ENCODE measurements at regions not wholly inside any gene's neighbourhood (a gene's known extent, or its start where the extent isn't known, plus 50 kb on each side); places are given as distances from the start of the nearest gene placed in this dataset.

DNA sequence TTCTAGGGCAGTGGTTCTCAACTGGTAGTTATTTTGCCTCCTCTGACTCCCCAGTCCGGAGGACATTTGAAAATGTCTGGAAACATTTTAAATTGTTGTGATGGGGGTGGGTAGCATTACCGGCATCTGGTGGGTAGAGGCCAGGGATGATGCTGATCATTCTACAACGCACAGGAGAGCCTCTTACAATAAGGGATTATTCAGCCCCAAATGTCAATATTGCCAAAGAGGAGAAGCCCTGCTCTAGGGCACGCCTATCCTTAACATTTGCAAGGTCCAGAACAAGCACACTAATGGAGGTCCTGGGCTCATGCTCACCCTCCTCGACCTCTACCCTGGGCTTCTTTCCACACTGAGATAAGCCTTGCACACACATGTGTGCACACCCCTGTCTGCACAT, 106.4 kb downstream of the MINAR1 start:
- TF ChIP-seq, protein P1, sequence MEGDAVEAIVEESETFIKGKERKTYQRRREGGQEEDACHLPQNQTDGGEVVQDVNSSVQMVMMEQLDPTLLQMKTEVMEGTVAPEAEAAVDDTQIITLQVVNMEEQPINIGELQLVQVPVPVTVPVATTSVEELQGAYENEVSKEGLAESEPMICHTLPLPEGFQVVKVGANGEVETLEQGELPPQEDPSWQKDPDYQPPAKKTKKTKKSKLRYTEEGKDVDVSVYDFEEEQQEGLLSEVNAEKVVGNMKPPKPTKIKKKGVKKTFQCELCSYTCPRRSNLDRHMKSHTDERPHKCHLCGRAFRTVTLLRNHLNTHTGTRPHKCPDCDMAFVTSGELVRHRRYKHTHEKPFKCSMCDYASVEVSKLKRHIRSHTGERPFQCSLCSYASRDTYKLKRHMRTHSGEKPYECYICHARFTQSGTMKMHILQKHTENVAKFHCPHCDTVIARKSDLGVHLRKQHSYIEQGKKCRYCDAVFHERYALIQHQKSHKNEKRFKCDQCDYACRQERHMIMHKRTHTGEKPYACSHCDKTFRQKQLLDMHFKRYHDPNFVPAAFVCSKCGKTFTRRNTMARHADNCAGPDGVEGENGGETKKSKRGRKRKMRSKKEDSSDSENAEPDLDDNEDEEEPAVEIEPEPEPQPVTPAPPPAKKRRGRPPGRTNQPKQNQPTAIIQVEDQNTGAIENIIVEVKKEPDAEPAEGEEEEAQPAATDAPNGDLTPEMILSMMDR (IDR thresholded peaks at IDR 0.05), result no peak
- no peak overlapping the region for H3K27ac ChIP-seq
- DNase-seq (ENCODE audit: low spot score), result no peak
- H3K4me3 ChIP-seq, result no peak overlapping the region

DNA sequence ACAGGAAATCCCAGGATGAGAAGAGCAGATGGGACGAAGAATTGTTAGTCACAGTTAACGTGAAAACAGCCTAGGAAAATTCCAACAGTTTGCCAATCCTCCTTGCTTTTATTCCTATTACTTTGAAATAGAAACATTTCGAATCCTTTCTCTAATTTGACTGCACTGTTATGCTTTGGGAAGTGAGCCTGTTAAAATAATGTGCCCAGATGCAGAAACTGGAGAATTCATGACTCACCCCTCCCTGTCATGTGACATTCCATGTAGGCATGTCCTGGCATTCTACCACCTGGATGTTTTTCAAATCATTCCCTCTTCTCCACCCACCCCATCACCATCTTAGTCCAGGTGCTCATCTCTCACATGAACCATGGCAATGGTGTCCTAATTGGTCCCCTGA, 107.3 kb downstream of the MINAR1 start:
- H3K27ac ChIP-seq, result no peak overlapping the region
- no peak for DNase-seq (ENCODE audit: low spot score)
- TF ChIP-seq, protein P1 (IDR thresholded peaks at IDR 0.05), result no peak
- H3K4me3 ChIP-seq, result no peak overlapping the region

DNA sequence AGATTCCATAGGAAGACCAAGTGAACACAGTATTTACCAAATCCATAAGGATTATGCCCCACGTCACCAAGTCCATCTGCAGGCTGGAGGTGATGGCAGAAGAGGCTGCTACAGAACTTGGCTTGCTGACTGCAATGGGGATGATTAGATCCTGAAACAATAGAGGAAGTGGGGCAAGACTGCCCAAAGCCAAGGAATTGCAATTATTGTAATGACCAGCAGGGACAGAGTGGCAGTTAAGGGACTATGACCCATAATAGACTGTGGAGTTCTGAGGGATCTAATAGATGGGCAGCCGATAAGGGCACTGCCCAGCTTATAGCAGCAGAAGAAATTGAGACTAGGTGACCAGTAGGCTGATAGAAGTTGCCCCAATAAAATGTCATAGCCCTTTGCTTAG, 108.4 kb downstream of the MINAR1 start:
- DNase-seq (ENCODE audit: low spot score), result no peak
- H3K4me3 ChIP-seq, result no peak overlapping the region
- TF ChIP-seq, protein P1 (IDR thresholded peaks at IDR 0.05), result no peak
- no peak overlapping the region for H3K27ac ChIP-seq

DNA sequence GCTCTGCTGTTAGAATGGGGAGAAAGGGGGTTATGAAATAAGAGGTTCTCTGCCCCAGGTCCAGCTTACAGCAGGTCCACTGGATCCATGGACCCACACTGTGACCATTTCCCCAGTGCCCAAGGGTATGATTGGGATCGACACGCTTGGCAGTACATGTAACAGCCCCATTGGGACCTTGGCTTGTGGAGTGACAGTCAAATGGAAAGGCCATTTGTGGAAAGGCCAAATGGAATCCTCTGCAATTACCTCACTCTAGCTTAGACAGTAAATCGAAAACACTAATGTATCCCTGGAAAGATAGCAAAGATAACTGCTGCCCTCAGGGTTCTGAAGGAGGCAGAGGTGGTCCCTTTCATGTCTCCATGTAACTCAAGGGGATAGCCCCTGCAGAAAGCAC, 109.1 kb downstream of the MINAR1 start:
- TF ChIP-seq, protein P1 (IDR thresholded peaks at IDR 0.05), result no peak
- DNase-seq (ENCODE audit: low spot score), result no peak
- Histone ChIP-seq H3K4me3 (no peak overlapping the region), H3K27ac (no peak overlapping the region)

DNA sequence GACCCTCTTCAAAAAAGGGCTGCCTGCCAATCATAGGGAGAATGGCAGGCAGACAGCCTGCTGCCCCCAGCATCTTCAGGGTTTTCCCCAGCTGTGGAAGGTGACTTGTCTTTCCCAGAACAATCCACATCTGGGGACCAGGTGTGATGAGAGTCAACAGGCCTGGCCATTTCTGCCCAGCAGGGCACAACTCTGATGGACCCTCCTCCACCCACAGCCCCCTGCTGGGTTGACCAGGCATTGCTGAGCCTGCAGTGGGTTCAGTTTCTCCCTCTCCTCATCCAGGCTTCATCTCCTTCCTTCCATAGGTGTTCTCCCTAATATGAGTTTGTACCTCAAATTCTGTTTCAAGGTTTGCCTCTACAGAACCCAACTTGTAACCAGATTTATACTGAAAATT, 111.0 kb downstream of the MINAR1 start:
- TF ChIP-seq, protein P1 (IDR thresholded peaks at IDR 0.05), result no peak
- Histone ChIP-seq H3K4me3 (no peak overlapping the region), H3K27ac (no peak overlapping the region)
- DNase-seq (ENCODE audit: low spot score), result no peak

DNA sequence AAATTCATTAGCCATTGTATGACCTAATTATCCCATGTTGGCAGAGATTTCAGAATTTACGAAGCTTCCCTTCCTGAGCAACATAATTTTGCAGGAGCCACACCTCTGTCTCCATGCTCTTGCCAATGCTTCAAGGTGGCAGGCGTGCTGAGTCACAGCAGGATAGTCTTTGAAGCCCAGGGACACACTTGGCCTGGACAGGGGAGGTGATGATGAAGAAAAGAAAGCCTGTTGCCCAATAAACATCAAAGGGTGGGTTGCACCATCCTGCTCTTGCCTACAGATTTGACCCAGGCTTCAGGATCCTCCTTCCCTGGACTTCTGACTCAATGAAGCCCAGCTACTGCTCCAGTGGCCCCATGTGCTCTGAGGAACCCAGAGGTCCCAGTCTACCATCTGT, 117.1 kb downstream of the MINAR1 start:
- Histone ChIP-seq H3K27ac (no peak overlapping the region), H3K4me3 (no peak overlapping the region)
- TF ChIP-seq, protein P1 (IDR thresholded peaks at IDR 0.05), result no peak
- no peak for DNase-seq (ENCODE audit: low spot score)

DNA sequence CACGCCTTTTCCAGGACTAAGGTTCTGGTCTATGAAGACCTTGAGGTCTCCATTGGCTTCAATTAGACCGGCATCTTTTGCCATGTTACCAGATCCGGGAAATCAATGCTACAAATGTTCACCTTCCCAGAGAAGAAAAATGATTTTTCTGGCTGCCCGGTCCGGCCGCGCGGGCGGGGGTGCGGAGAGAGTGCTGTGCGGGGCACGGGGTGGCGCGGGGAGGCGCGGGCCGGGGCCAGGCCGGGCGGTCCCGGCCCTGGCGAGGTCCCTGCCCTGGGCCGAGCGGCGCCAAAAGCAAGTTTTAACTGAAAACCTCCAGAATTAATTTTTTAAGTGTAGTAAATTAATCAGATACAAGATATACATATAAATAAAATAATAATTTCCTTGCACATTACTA, 128.2 kb downstream of the MINAR1 start:
- DNase-seq (ENCODE audit: low spot score), result no peak
- TF ChIP-seq, protein P1 (IDR thresholded peaks at IDR 0.05), result no peak
- Histone ChIP-seq H3K27ac (no peak overlapping the region), H3K4me3 (no peak overlapping the region)
